Ammon's horn (tissue), 1 donor: ENCODE measurements at regions not wholly inside any gene's neighbourhood (a gene's known extent, or its start where the extent isn't known, plus 50 kb on each side); places are given as distances from the start of the nearest gene placed in this dataset.
"Not testable (repeated sequence)": the region's sequence is repeated elsewhere in the genome, so short reads cannot be mapped to it uniquely, and the experiment has no call there.

Experiments used
- DNase-seq: peaks from one replicate; pipeline ENCODE4 v3.0.0-alpha.2; 2016; ENCODE audit warnings: low spot score

GRCh38 chr19:37303591-37304171 is 67.2 kb upstream of the ZNF527 start:
- no peak for DNase-seq

GRCh38 chr19:37304190-37304883 is 66.6 kb upstream of the ZNF527 start:
- no peak for DNase-seq

GRCh38 chr19:37304884-37305255 is 66.0 kb upstream of the ZNF527 start:
- no peak for DNase-seq

GRCh38 chr19:37306383-37306963 is 64.4 kb upstream of the ZNF527 start:
- no peak for DNase-seq

GRCh38 chr19:37309834-37310575 is 60.9 kb upstream of the ZNF527 start:
- DNase-seq = no peak

GRCh38 chr19:37312531-37313334 is 58.2 kb upstream of the ZNF527 start:
- peak; percentile 61 for DNase-seq

- no peak for DNase-seq
Observed at GRCh38 chr19:37313335-37313627, 57.6 kb upstream of the ZNF527 start.

- peak; percentile 99 for DNase-seq
Observed at GRCh38 chr19:37317403-37318209, 53.3 kb upstream of the ZNF527 start.

- DNase-seq = not testable (repeated sequence)
Observed at GRCh38 chr19:37320988-37321387, 49.9 kb upstream of the ZNF527 start.
